K562 (cell line): ENCODE measurements at regions not wholly inside any gene's neighbourhood (a gene's known extent, or its start where the extent isn't known, plus 50 kb on each side); places are given as distances from the start of the nearest gene placed in this dataset.
A peak's percentile ranks its signal among the peaks of the same experiment; 100 is the strongest.

ENCODE experiments used
- ATAC-seq: fragments of 200-7000 bp; cut with Tn5 transposase; 3 replicates; pipeline ENCODE4 v1.9.1; 2020; ENCODE audit warnings: moderate library complexity
- BruUV-seq: library from RNA; stranded (reverse); fragments of 400-500 nt; replicated peaks from 2 replicates; lab custom pipeline; 2021; lab: Mats Ljungman, UMichigan
- CTCF ChIA-PET: fragments of 300-600 bp; formaldehyde crosslinking; extraction: SDS; loops from one replicate; lab custom pipeline; 2021; ENCODE audit warnings: low intra/inter-chr PET ratio; lab: Yijun Ruan, JAX
- POLR2A ChIA-PET: fragments of 300-600, 350-650 bp; sonication (Branson Sonifier 250); formaldehyde crosslinking; extraction: SDS; loops from one replicate; lab custom pipeline; 2021; ENCODE audit warnings: antibody characterized with exemption, inconsistent platforms; lab: Yijun Ruan, JAX
- DNase-seq, 4 experiments: peaks; one replicate each; pipeline versions ENCODE4 v3.0.0 to v3.0.0-alpha.2; 2011 to 2018; ENCODE audit warnings: low spot score in 3 of 4, mixed read lengths in 3 of 4; ENCODE audit errors: extremely low read depth in 1 of 4
- FAIRE-seq: peaks from 2 replicates; lab custom pipeline; 2011; peaks lifted over from hg19 to GRCh38; lab: Jason Lieb, UNC
- H2AFZ ChIP-seq: 2 replicates; pipeline ENCODE4 v1.6.0; 2011; ENCODE audit warnings: low read depth, low read length, control low read depth, inconsistent platforms
- H3K27ac ChIP-seq: fragments of 200-600 bp; 3 replicates; pipeline ENCODE4 v1.8.0; 2011; ENCODE audit warnings: low read depth, mild to moderate bottlenecking, control low read depth, inconsistent platforms, low read length, moderate library complexity, mixed read lengths; ENCODE audit errors: extremely low read depth
- H3K27me3 ChIP-seq, 2 experiments: fragments of 300-600 bp in 1 of 2; 2 replicates in 1 of 2; 3 replicates in 1 of 2; pipeline versions ENCODE4 v1.6.0 to v1.8.0; 2011; ENCODE audit warnings: inconsistent platforms in 2 of 2, low read length in 2 of 2, mild to moderate bottlenecking in 1 of 2, mixed read lengths in 1 of 2, moderate library complexity in 1 of 2; ENCODE audit not compliant: control insufficient read depth in 2 of 2, insufficient read depth in 2 of 2
- H3K36me3 ChIP-seq: fragments of 300-600 bp; 3 replicates; pipeline ENCODE4 v1.8.0; 2011; ENCODE audit warnings: mild to moderate bottlenecking, low read length, inconsistent platforms; ENCODE audit not compliant: control insufficient read depth, insufficient read depth
- H3K4me1 ChIP-seq, 2 experiments: fragments of 200-600 bp in 1 of 2; replicated peaks in 1 of 2; 2 replicates in 1 of 2; 3 replicates in 1 of 2; pipeline versions ENCODE4 v1.5.1 to v1.8.0; 2011; ENCODE audit warnings: inconsistent platforms in 2 of 2, low read length in 2 of 2, mild to moderate bottlenecking in 1 of 2, mixed read lengths in 1 of 2, moderate library complexity in 1 of 2; ENCODE audit not compliant: control insufficient read depth in 2 of 2, insufficient read depth in 2 of 2
- H3K4me2 ChIP-seq: 2 replicates; pipeline ENCODE4 v1.6.1; 2011; ENCODE audit warnings: low read length, control low read depth, inconsistent platforms, mixed read lengths; ENCODE audit not compliant: insufficient read depth
- H3K4me3 ChIP-seq: fragments of 200-600 bp; sonication (generic), shearing (Covaris generic); 2 replicates; pipeline ENCODE4 v1.5.1; 2016; ENCODE audit warnings: control low read depth, inconsistent platforms
- H3K79me2 ChIP-seq: fragments of 200-600 bp; 3 replicates; pipeline ENCODE4 v1.8.0; 2011; ENCODE audit warnings: low read length, inconsistent platforms; ENCODE audit not compliant: control insufficient read depth, insufficient read depth
- H3K9ac ChIP-seq, 2 experiments: 2 replicates each; pipeline versions ENCODE4 v1.6.0 to v1.6.1; 2011; ENCODE audit warnings: low read depth in 2 of 2, low read length in 2 of 2, control low read depth in 1 of 2, inconsistent platforms in 1 of 2, mild to moderate bottlenecking in 1 of 2, mixed read lengths in 1 of 2; ENCODE audit not compliant: insufficient read depth in 1 of 2
- H3K9me1 ChIP-seq: one replicate; pipeline ENCODE4 v1.6.0; 2011; ENCODE audit warnings: inconsistent platforms, mild to moderate bottlenecking, low read length, moderate library complexity; ENCODE audit not compliant: control insufficient read depth, insufficient read depth
- H3K9me3 ChIP-seq: replicated peaks from 2 replicates; pipeline ENCODE4 v1.5.1; 2011; ENCODE audit warnings: low read depth, low read length, inconsistent platforms; ENCODE audit not compliant: control insufficient read depth, insufficient read depth
- H4K20me1 ChIP-seq: replicated peaks from 2 replicates; pipeline ENCODE4 v1.6.1; 2011; ENCODE audit warnings: low read length, inconsistent platforms, mixed read lengths; ENCODE audit not compliant: control insufficient read depth, insufficient read depth
- CGGBP1 ChIP-seq: fragments of 250-450 bp; sonication (Bioruptor Pico); IDR thresholded peaks from 2 replicates; pipeline ENCODE4 v1.9.0; 2021; ENCODE audit warnings: mild to moderate bottlenecking
- RBM25 ChIP-seq: fragments of 200-400 bp; formaldehyde crosslinking; IDR thresholded peaks from 2 replicates; pipeline ENCODE4 v1.6.1; 2018; ENCODE audit warnings: low read length, low read depth, moderate library complexity; ENCODE audit not compliant: severe bottlenecking
- ZNF347 ChIP-seq: fragments of 450-650 bp; formaldehyde crosslinking; IDR thresholded peaks from 2 replicates; pipeline ENCODE4 v1.4.0; 2020; ENCODE audit warnings: low read depth, mild to moderate bottlenecking, moderate library complexity
- WGBS: fragments of 100-300 bp; shearing (Covaris generic); methylation state at CpG from one replicate; pipeline ENCODE4 v1.1.6; 2016; ENCODE audit warnings: low coverage, mixed read lengths; ENCODE audit not compliant: insufficient coverage; ENCODE audit errors: missing lambda C conversion rate; 5-methylcytosine and 5-hydroxymethylcytosine counted together
- in situ Hi-C: fragments of 300-500 bp; cut with MboI; formaldehyde crosslinking; loops from 4 replicates; pipeline ENCODE4 v1.15.0; 2018; ENCODE audit warnings: inconsistent platforms, mixed read lengths
- intact Hi-C: fragments of 100-400 bp; cut with micrococcal nuclease; formaldehyde crosslinking; loops from 2 replicates; pipeline ENCODE4 v1.14.2; 2022

- TF ChIP-seq CGGBP1 (CRISPR knock-in tag) (no peak), ZNF347 (CRISPR knock-in tag) (no peak), RBM25 (peak; percentile 57)
- TF ChIP-seq, all 486 proteins: peak for 1
- no peaks in the 10 kb centered on the region for H3K36me3 ChIP-seq
- in situ Hi-C loops, result no loop called here
Measured at GRCh38 chr2:16192416-16193216, 252.3 kb downstream of the MYCN start.

More at GRCh38 chr2:16192416-16193216, 252.3 kb downstream of the MYCN start:
- H3K79me2 ChIP-seq, result no peaks in the 10 kb centered on the region
- H3K9me3 ChIP-seq, result no peaks in the 10 kb centered on the region
- intact Hi-C loops, result no loop called here
- H3K4me2 ChIP-seq, result no peak overlapping the region
- no peak overlapping the region for H3K27ac ChIP-seq
- H3K9ac ChIP-seq, result no peak overlapping the region
- FAIRE-seq, result no peak
- no peak for DNase-seq
- no peaks in the 10 kb centered on the region for H3K4me1 ChIP-seq
- 1% methylated on average over 9 of the region's 10 CpGs for WGBS
- H3K4me3 ChIP-seq, result no peak overlapping the region
- H3K9me1 ChIP-seq, result no peaks in the 10 kb centered on the region
- no peak overlapping the region for H2AFZ ChIP-seq
- ATAC-seq, result no peak
- ChIA-PET POLR2A (no interaction called here), CTCF (no interaction called here)
- H3K27me3 ChIP-seq, result peaks cover 0 to 3% of the 10 kb centered on the region in 2 experiments; a peak in 1 of 5 replicates
- no TSS peak for BruUV-seq
- H4K20me1 ChIP-seq, result no peaks in the 10 kb centered on the region
